ENCODE measurements at regions not wholly inside any gene's neighbourhood (a gene's known extent, or its start where the extent isn't known, plus 50 kb on each side); places are given as distances from the start of the nearest gene placed in this dataset.

- Histone ChIP-seq H3K27me3 (ENCODE audit: control insufficient read depth in 5 of 5, insufficient read depth in 4 of 5, low read length in 5 of 5) (peaks cover 0 to 3% (median 0%) of the 10 kb centered on the region in 5 donors), H3K9ac (ENCODE audit: low read length in 5 of 5) (no peak overlapping the region), H3K4me3 (ENCODE audit: low read depth in 1 of 5, low read length in 5 of 5) (no peak overlapping the region), H3K27ac (ENCODE audit: low read depth, low read length) (no peak overlapping the region), H3K36me3 (ENCODE audit: control insufficient read depth in 5 of 5, insufficient read depth in 5 of 5, low read length in 5 of 5) (no peaks in the 10 kb centered on the region), H3K9me3 (ENCODE audit: control insufficient read depth in 5 of 5, low read length in 5 of 5) (peaks cover 0 to 4% (median 0%) of the 10 kb centered on the region in 5 donors), H3K4me1 (ENCODE audit: control insufficient read depth in 5 of 5, insufficient read depth in 5 of 5, low read length in 5 of 5) (no peaks in the 10 kb centered on the region)
These were observed 803.8 kb upstream of the AMOT start for GRCh38 chrX:113644426-113644825.

GRCh38 chrX:113634565-113634964 is 793.9 kb upstream of the AMOT start:
- Histone ChIP-seq H3K9ac (ENCODE audit: low read length in 5 of 5) (no peak overlapping the region), H3K4me1 (ENCODE audit: control insufficient read depth in 5 of 5, insufficient read depth in 5 of 5, low read length in 5 of 5) (no peaks in the 10 kb centered on the region), H3K9me3 (ENCODE audit: control insufficient read depth in 5 of 5, low read length in 5 of 5) (peaks cover 0 to under 1% (median 0%) of the 10 kb centered on the region in 5 donors), H3K4me3 (ENCODE audit: low read depth in 1 of 5, low read length in 5 of 5) (no peak overlapping the region), H3K27ac (ENCODE audit: low read depth, low read length) (no peak overlapping the region), H3K27me3 (ENCODE audit: control insufficient read depth in 5 of 5, insufficient read depth in 4 of 5, low read length in 5 of 5) (peaks cover 0 to 3% (median 0%) of the 10 kb centered on the region in 5 donors), H3K36me3 (ENCODE audit: control insufficient read depth in 5 of 5, insufficient read depth in 5 of 5, low read length in 5 of 5) (no peaks in the 10 kb centered on the region)

GRCh38 chrX:113629326-113629725 is 788.7 kb upstream of the AMOT start:
- no peaks in the 10 kb centered on the region for H3K4me1 ChIP-seq (ENCODE audit: control insufficient read depth in 5 of 5, insufficient read depth in 5 of 5, low read length in 5 of 5)
- no peaks in the 10 kb centered on the region for H3K36me3 ChIP-seq (ENCODE audit: control insufficient read depth in 5 of 5, insufficient read depth in 5 of 5, low read length in 5 of 5)
- no peak overlapping the region for H3K27ac ChIP-seq (ENCODE audit: low read depth, low read length)
- H3K27me3 ChIP-seq (ENCODE audit: control insufficient read depth in 5 of 5, insufficient read depth in 4 of 5, low read length in 5 of 5), result peaks cover 0 to 4% (median 0%) of the 10 kb centered on the region in 5 donors
- no peak overlapping the region for H3K9ac ChIP-seq (ENCODE audit: low read length in 5 of 5)
- H3K9me3 ChIP-seq (ENCODE audit: control insufficient read depth in 5 of 5, low read length in 5 of 5), result peaks cover 0 to 1% (median 0%) of the 10 kb centered on the region in 5 donors
- H3K4me3 ChIP-seq (ENCODE audit: low read depth in 1 of 5, low read length in 5 of 5), result no peak overlapping the region

GRCh38 chrX:113594123-113594841 is 753.7 kb upstream of the AMOT start:
- Histone ChIP-seq H3K9ac (ENCODE audit: low read length in 5 of 5) (no peak overlapping the region), H3K4me3 (ENCODE audit: low read depth in 1 of 5, low read length in 5 of 5) (no peak overlapping the region), H3K9me3 (ENCODE audit: control insufficient read depth in 5 of 5, low read length in 5 of 5) (peaks cover 0 to 8% (median 3%) of the 10 kb centered on the region in 5 donors), H3K4me1 (ENCODE audit: control insufficient read depth in 5 of 5, insufficient read depth in 5 of 5, low read length in 5 of 5) (no peaks in the 10 kb centered on the region), H3K27ac (ENCODE audit: low read depth, low read length) (no peak overlapping the region), H3K36me3 (ENCODE audit: control insufficient read depth in 5 of 5, insufficient read depth in 5 of 5, low read length in 5 of 5) (no peaks in the 10 kb centered on the region), H3K27me3 (ENCODE audit: control insufficient read depth in 5 of 5, insufficient read depth in 4 of 5, low read length in 5 of 5) (peaks cover 0 to 4% (median 2%) of the 10 kb centered on the region in 5 donors)

GRCh38 chrX:113586281-113586898 is 745.8 kb upstream of the AMOT start:
- no peaks in the 10 kb centered on the region for H3K4me1 ChIP-seq (ENCODE audit: control insufficient read depth in 5 of 5, insufficient read depth in 5 of 5, low read length in 5 of 5)
- H3K27me3 ChIP-seq (ENCODE audit: control insufficient read depth in 5 of 5, insufficient read depth in 4 of 5, low read length in 5 of 5), result peaks cover 0 to 5% (median 2%) of the 10 kb centered on the region in 5 donors
- no peaks in the 10 kb centered on the region for H3K36me3 ChIP-seq (ENCODE audit: control insufficient read depth in 5 of 5, insufficient read depth in 5 of 5, low read length in 5 of 5)
- no peak overlapping the region for H3K4me3 ChIP-seq (ENCODE audit: low read depth in 1 of 5, low read length in 5 of 5)
- peaks cover 0 to 8% (median 5%) of the 10 kb centered on the region in 5 donors for H3K9me3 ChIP-seq (ENCODE audit: control insufficient read depth in 5 of 5, low read length in 5 of 5)
- H3K27ac ChIP-seq (ENCODE audit: low read depth, low read length), result no peak overlapping the region
- H3K9ac ChIP-seq (ENCODE audit: low read length in 5 of 5), result no peak overlapping the region

- Histone ChIP-seq H3K36me3 (ENCODE audit: control insufficient read depth in 5 of 5, insufficient read depth in 5 of 5, low read length in 5 of 5) (no peaks in the 10 kb centered on the region), H3K27ac (ENCODE audit: low read depth, low read length) (no peak overlapping the region), H3K9me3 (ENCODE audit: control insufficient read depth in 5 of 5, low read length in 5 of 5) (peaks cover 0 to 20% (median 16%) of the 10 kb centered on the region in 5 donors), H3K27me3 (ENCODE audit: control insufficient read depth in 5 of 5, insufficient read depth in 4 of 5, low read length in 5 of 5) (no peaks in the 10 kb centered on the region), H3K9ac (ENCODE audit: low read length in 5 of 5) (no peak overlapping the region), H3K4me3 (ENCODE audit: low read depth in 1 of 5, low read length in 5 of 5) (no peak overlapping the region), H3K4me1 (ENCODE audit: control insufficient read depth in 5 of 5, insufficient read depth in 5 of 5, low read length in 5 of 5) (no peaks in the 10 kb centered on the region)
These were observed 739.9 kb upstream of the AMOT start for GRCh38 chrX:113580486-113580885.

DNA sequence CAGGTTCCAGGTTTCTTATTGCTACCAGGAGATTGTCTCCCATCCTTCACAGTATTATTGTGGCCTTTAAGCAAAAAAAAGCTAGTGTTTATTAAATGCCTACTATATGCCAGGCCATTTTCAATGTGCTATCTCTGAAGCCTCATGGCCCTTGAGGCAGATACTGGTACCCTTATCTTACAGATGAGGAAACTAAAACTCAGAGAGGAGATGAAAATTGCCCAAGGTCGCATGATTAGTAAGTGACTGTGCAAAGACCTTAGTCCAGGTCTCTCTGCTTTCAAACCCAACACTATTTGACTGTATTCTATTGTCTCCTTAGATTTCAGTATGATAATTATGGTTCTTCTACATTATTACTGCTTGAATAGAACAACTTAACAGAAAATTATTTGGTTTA is 717.9 kb upstream of the AMOT start:
- Histone ChIP-seq H3K9ac (ENCODE audit: low read length in 5 of 5) (no peak overlapping the region), H3K4me1 (ENCODE audit: control insufficient read depth in 5 of 5, insufficient read depth in 5 of 5, low read length in 5 of 5) (no peaks in the 10 kb centered on the region), H3K9me3 (ENCODE audit: control insufficient read depth in 5 of 5, low read length in 5 of 5) (no peaks in the 10 kb centered on the region), H3K27me3 (ENCODE audit: control insufficient read depth in 5 of 5, insufficient read depth in 4 of 5, low read length in 5 of 5) (peaks cover 0 to 3% (median 0%) of the 10 kb centered on the region in 5 donors), H3K36me3 (ENCODE audit: control insufficient read depth in 5 of 5, insufficient read depth in 5 of 5, low read length in 5 of 5) (no peaks in the 10 kb centered on the region), H3K27ac (ENCODE audit: low read depth, low read length) (no peak overlapping the region), H3K4me3 (ENCODE audit: low read depth in 1 of 5, low read length in 5 of 5) (no peak overlapping the region)

- no peaks in the 10 kb centered on the region for H3K4me1 ChIP-seq (ENCODE audit: control insufficient read depth in 5 of 5, insufficient read depth in 5 of 5, low read length in 5 of 5)
- H3K4me3 ChIP-seq (ENCODE audit: low read depth in 1 of 5, low read length in 5 of 5), result no peak overlapping the region
- no peaks in the 10 kb centered on the region for H3K9me3 ChIP-seq (ENCODE audit: control insufficient read depth in 5 of 5, low read length in 5 of 5)
- H3K27ac ChIP-seq (ENCODE audit: low read depth, low read length), result no peak overlapping the region
- H3K9ac ChIP-seq (ENCODE audit: low read length in 5 of 5), result no peak overlapping the region
- H3K36me3 ChIP-seq (ENCODE audit: control insufficient read depth in 5 of 5, insufficient read depth in 5 of 5, low read length in 5 of 5), result no peaks in the 10 kb centered on the region
- peaks cover 0 to 4% (median 0%) of the 10 kb centered on the region in 5 donors for H3K27me3 ChIP-seq (ENCODE audit: control insufficient read depth in 5 of 5, insufficient read depth in 4 of 5, low read length in 5 of 5)
These were observed 711.3 kb upstream of the AMOT start for GRCh38 chrX:113551919-113552318.

- H3K27ac ChIP-seq (ENCODE audit: low read depth, low read length), result no peak overlapping the region
- H3K9ac ChIP-seq (ENCODE audit: low read length in 5 of 5), result no peak overlapping the region
- H3K4me3 ChIP-seq (ENCODE audit: low read depth in 1 of 5, low read length in 5 of 5), result no peak overlapping the region
- no peaks in the 10 kb centered on the region for H3K36me3 ChIP-seq (ENCODE audit: control insufficient read depth in 5 of 5, insufficient read depth in 5 of 5, low read length in 5 of 5)
- H3K4me1 ChIP-seq (ENCODE audit: control insufficient read depth in 5 of 5, insufficient read depth in 5 of 5, low read length in 5 of 5), result no peaks in the 10 kb centered on the region
- H3K9me3 ChIP-seq (ENCODE audit: control insufficient read depth in 5 of 5, low read length in 5 of 5), result no peaks in the 10 kb centered on the region
- peaks cover 0 to 4% (median 0%) of the 10 kb centered on the region in 5 donors for H3K27me3 ChIP-seq (ENCODE audit: control insufficient read depth in 5 of 5, insufficient read depth in 4 of 5, low read length in 5 of 5)
These were observed 707.8 kb upstream of the AMOT start for GRCh38 chrX:113548308-113549015.

GRCh38 chrX:113545040-113545439 is 704.4 kb upstream of the AMOT start:
- no peak overlapping the region for H3K9ac ChIP-seq (ENCODE audit: low read length in 5 of 5)
- H3K4me3 ChIP-seq (ENCODE audit: low read depth in 1 of 5, low read length in 5 of 5), result no peak overlapping the region
- no peaks in the 10 kb centered on the region for H3K4me1 ChIP-seq (ENCODE audit: control insufficient read depth in 5 of 5, insufficient read depth in 5 of 5, low read length in 5 of 5)
- no peak overlapping the region for H3K27ac ChIP-seq (ENCODE audit: low read depth, low read length)
- H3K9me3 ChIP-seq (ENCODE audit: control insufficient read depth in 5 of 5, low read length in 5 of 5), result no peaks in the 10 kb centered on the region
- H3K27me3 ChIP-seq (ENCODE audit: control insufficient read depth in 5 of 5, insufficient read depth in 4 of 5, low read length in 5 of 5), result peaks cover 0 to 4% (median 0%) of the 10 kb centered on the region in 5 donors
- H3K36me3 ChIP-seq (ENCODE audit: control insufficient read depth in 5 of 5, insufficient read depth in 5 of 5, low read length in 5 of 5), result no peaks in the 10 kb centered on the region

Data from subcutaneous abdominal adipose tissue (tissue), 5 donors.